ENCODE measurements at regions not wholly inside any gene's neighbourhood (a gene's known extent, or its start where the extent isn't known, plus 50 kb on each side); places are given as distances from the start of the nearest gene placed in this dataset.

GRCh38 chr9:75531588-75531987, 358.9 kb upstream of the PCSK5 start:
- FAIRE-seq (no peak), ATAC-seq (no peak), DNase-seq (ENCODE audit: low spot score) (no peak)
- Histone ChIP-seq H3K79me2 (ENCODE audit: insufficient read depth, low read length) (no peaks in the 10 kb centered on the region), H3K4me2 (ENCODE audit: low read depth, low read length) (no peak overlapping the region), H3K4me1 (ENCODE audit: insufficient read depth, low read length) (no peaks in the 10 kb centered on the region), H3K9me3 (ENCODE audit: low read length) (no peaks in the 10 kb centered on the region), H3K9ac (ENCODE audit: insufficient read depth, low read depth, low read length) (no peak overlapping the region), H3K27ac (ENCODE audit: extremely low read length, insufficient read depth, low read length) (no peak overlapping the region), H3K36me3 (replicated peaks in 1 of 2; ENCODE audit: control insufficient read depth in 1 of 2, insufficient read depth in 2 of 2, low read length in 2 of 2) (no peaks in the 10 kb centered on the region), H3K27me3 (ENCODE audit: control insufficient read depth in 1 of 2, insufficient read depth in 2 of 2, low read length in 2 of 2) (no peaks in the 10 kb centered on the region), H4K20me1 (ENCODE audit: insufficient read depth, low read length) (no peaks in the 10 kb centered on the region), H3K4me3 (replicated peaks in 1 of 3; ENCODE audit: insufficient read depth in 1 of 3, low read depth in 2 of 3, low read length in 3 of 3) (no peak overlapping the region), H2AFZ (ENCODE audit: low read length) (no peak overlapping the region)
- no peak for TF ChIP-seq JDP2 (CRISPR knock-in tag; IDR thresholded peaks at IDR 0.05; ENCODE audit: borderline replicate concordance)
- no peak for TF ChIP-seq ZNF430 (CRISPR knock-in tag; IDR thresholded peaks at IDR 0.05)
- TF ChIP-seq ZNF17 (CRISPR knock-in tag; IDR thresholded peaks at IDR 0.05), result no peak
- TF ChIP-seq MEF2D (CRISPR knock-in tag; IDR thresholded peaks at IDR 0.05), result no peak
- TF ChIP-seq CCAR2 (optimal IDR thresholded peaks at IDR 0.05; ENCODE audit: low read depth, low read length), result no peak
- no peak for TF ChIP-seq SETDB1 (CRISPR knock-in tag; IDR thresholded peaks at IDR 0.05; ENCODE audit: borderline replicate concordance)
- no peak for TF ChIP-seq ZMYM2 (CRISPR knock-in tag; IDR thresholded peaks at IDR 0.05)
- TF ChIP-seq ZNF772 (CRISPR knock-in tag; IDR thresholded peaks at IDR 0.05), result no peak
- no peak for TF ChIP-seq MED13 (CRISPR knock-in tag; IDR thresholded peaks at IDR 0.05)
- no peak for TF ChIP-seq HES4 (CRISPR knock-in tag; IDR thresholded peaks at IDR 0.05; ENCODE audit: borderline replicate concordance)
- no peak for TF ChIP-seq ATF6 (CRISPR knock-in tag; conservative IDR thresholded peaks at IDR 0.05)
- no peak for TF ChIP-seq IRX3 (CRISPR knock-in tag; IDR thresholded peaks at IDR 0.05; ENCODE audit: borderline replicate concordance, low read depth)
- TF ChIP-seq ZFY (CRISPR knock-in tag; IDR thresholded peaks at IDR 0.05), result no peak
- TF ChIP-seq NR2F2 (IDR thresholded peaks at IDR 0.05; ENCODE audit: borderline replicate concordance, low read depth), result no peak
- TF ChIP-seq MLX (CRISPR knock-in tag; IDR thresholded peaks at IDR 0.05), result no peak
- intact Hi-C loops (cut with micrococcal nuclease; ENCODE audit: unreplicated experiment), result no loop called here
- BruUV-seq (replicated peaks), result no TSS peak
- POLR2A ChIA-PET, result no interaction called here
- in situ Hi-C loops (cut with HindIII; ENCODE audit: extremely low pct_ligation_motif_present, low pct_unique_long_range_greater_than_20kb), result no loop called here
- CTCF ChIA-PET (ENCODE audit: low intra/inter-chr PET ratio, low total read pairs), result no interaction called here
- 4% methylated on average over 2 of the region's 2 CpGs for WGBS (ENCODE audit: low lambda C conversion rate)
